Trophoblast cell (in vitro differentiated cells and primary cell): ENCODE measurements at regions not wholly inside any gene's neighbourhood (a gene's known extent, or its start where the extent isn't known, plus 50 kb on each side); places are given as distances from the start of the nearest gene placed in this dataset.
A peak's percentile ranks its signal among the peaks of the same experiment; 100 is the strongest.

Experiments
- DNase-seq, 2 donors: peaks; one replicate each; pipeline ENCODE4 v3.0.0-alpha.2; 2016
- H2AFZ ChIP-seq: 2 replicates; pipeline ENCODE4 v1.6.1; 2013; ENCODE audit warnings: low read length, moderate library complexity, mild to moderate bottlenecking; ENCODE audit not compliant: insufficient read depth, poor library complexity
- H2AK5ac ChIP-seq: 2 replicates; pipeline ENCODE4 v1.6.1; 2013; ENCODE audit warnings: mild to moderate bottlenecking, low read length
- H2BK120ac ChIP-seq: 2 replicates; pipeline ENCODE4 v1.6.1; 2013; ENCODE audit warnings: low read length, mild to moderate bottlenecking, moderate library complexity; ENCODE audit not compliant: insufficient read depth, poor library complexity
- H2BK12ac ChIP-seq: 2 replicates; pipeline ENCODE4 v1.6.1; 2013; ENCODE audit warnings: mild to moderate bottlenecking, low read length, moderate library complexity
- H2BK5ac ChIP-seq: 2 replicates; pipeline ENCODE4 v1.6.1; 2013; ENCODE audit warnings: low read length, low read depth, moderate library complexity, mild to moderate bottlenecking; ENCODE audit not compliant: poor library complexity
- H3K14ac ChIP-seq: 2 replicates; pipeline ENCODE4 v1.6.1; 2013; ENCODE audit warnings: mild to moderate bottlenecking, low read length
- H3K18ac ChIP-seq: 2 replicates; pipeline ENCODE4 v1.6.1; 2013; ENCODE audit warnings: mild to moderate bottlenecking, low read length
- H3K23ac ChIP-seq: 2 replicates; pipeline ENCODE4 v1.6.1; 2013; ENCODE audit warnings: low read length
- H3K27ac ChIP-seq: 2 replicates; pipeline ENCODE4 v1.5.1; 2013; ENCODE audit warnings: low read depth, mild to moderate bottlenecking, inconsistent platforms, low read length, moderate library complexity
- H3K27me3 ChIP-seq: 2 replicates; pipeline ENCODE4 v1.6.1; 2013; ENCODE audit warnings: inconsistent platforms, mild to moderate bottlenecking, low read length, moderate library complexity; ENCODE audit not compliant: insufficient read depth
- H3K36me3 ChIP-seq, 2 experiments: 1 replicate in 1 of 2; 2 replicates in 1 of 2; pipeline ENCODE4 v1.6.1; 2013; ENCODE audit warnings: low read length in 2 of 2, mild to moderate bottlenecking in 2 of 2, moderate library complexity in 1 of 2; ENCODE audit not compliant: insufficient read depth in 2 of 2, control insufficient read depth in 1 of 2
- H3K4ac ChIP-seq: 2 replicates; pipeline ENCODE4 v1.6.1; 2013; ENCODE audit warnings: low read depth, mild to moderate bottlenecking, low read length, moderate library complexity
- H3K4me1 ChIP-seq, 2 experiments: 1 replicate in 1 of 2; 2 replicates in 1 of 2; pipeline ENCODE4 v1.6.1; 2013; ENCODE audit warnings: low read length in 2 of 2, mild to moderate bottlenecking in 2 of 2, moderate library complexity in 1 of 2; ENCODE audit not compliant: insufficient read depth in 2 of 2, control insufficient read depth in 1 of 2
- H3K4me2 ChIP-seq: 2 replicates; pipeline ENCODE4 v1.6.1; 2013; ENCODE audit warnings: inconsistent platforms, mild to moderate bottlenecking, low read length, moderate library complexity
- H3K4me3 ChIP-seq: 2 replicates; pipeline ENCODE4 v1.5.1; 2013; ENCODE audit warnings: mild to moderate bottlenecking, low read depth, low read length, inconsistent platforms
- H3K79me1 ChIP-seq: one replicate; pipeline ENCODE4 v1.6.1; 2013; ENCODE audit warnings: low read length
- H3K79me2 ChIP-seq: 2 replicates; pipeline ENCODE4 v1.6.1; 2013; ENCODE audit warnings: low read length, mild to moderate bottlenecking; ENCODE audit not compliant: control insufficient read depth, insufficient read depth, poor library complexity
- H3K9ac ChIP-seq: 2 replicates; pipeline ENCODE4 v1.6.1; 2013; ENCODE audit warnings: mild to moderate bottlenecking, low read length
- H3K9me3 ChIP-seq: 2 replicates; pipeline ENCODE4 v1.6.1; 2013; ENCODE audit warnings: low read depth, mild to moderate bottlenecking, control low read depth, inconsistent platforms, low read length; ENCODE audit not compliant: insufficient read depth
- H4K12ac ChIP-seq: 2 replicates; pipeline ENCODE4 v1.6.1; 2013; ENCODE audit warnings: low read depth, mild to moderate bottlenecking, low read length, moderate library complexity
- H4K8ac ChIP-seq: 2 replicates; pipeline ENCODE4 v1.6.1; 2013; ENCODE audit warnings: low read depth, mild to moderate bottlenecking, low read length, moderate library complexity
- H4K91ac ChIP-seq: one replicate; pipeline ENCODE4 v1.6.1; 2013; ENCODE audit warnings: low read depth, mild to moderate bottlenecking, low read length, moderate library complexity
- WGBS: extraction: QIAGEN DNeasy Blood & Tissue Kit; methylation state at CpG from one replicate; pipeline ENCODE4 v1.1.7; 2013; ENCODE audit warnings: missing lambda C conversion rate; ENCODE audit not compliant: insufficient read length, insufficient coverage; ENCODE audit errors: extremely low coverage; 5-methylcytosine and 5-hydroxymethylcytosine counted together

DNA sequence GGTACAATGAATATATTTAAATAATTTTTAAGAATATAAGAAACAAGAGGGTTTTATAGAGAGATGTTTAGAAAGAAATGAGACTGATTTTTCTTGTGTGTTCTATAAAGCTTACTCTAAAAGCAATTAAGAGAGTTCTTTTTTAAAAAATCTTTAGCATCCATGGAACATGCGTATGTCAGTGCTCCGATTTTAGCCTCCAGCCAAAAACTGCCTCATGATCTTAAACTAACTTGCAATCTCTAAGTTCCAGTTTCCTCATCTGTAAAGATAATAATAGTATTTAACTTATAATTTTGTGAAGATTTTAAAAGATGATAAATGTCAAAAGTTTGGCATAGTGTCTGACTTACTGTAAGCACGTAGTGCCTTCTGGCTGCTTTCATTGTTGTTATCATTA lies 448.7 kb downstream of the EPHA4 start:
- Histone ChIP-seq H3K27me3 (no peaks in the 10 kb centered on the region), H2BK5ac (no peak overlapping the region), H3K79me1 (no peaks in the 10 kb centered on the region), H3K9me3 (peaks cover 3% of the 10 kb centered on the region), H3K4ac (no peak overlapping the region), H3K4me3 (no peak overlapping the region), H4K8ac (no peak overlapping the region), H3K4me2 (no peak overlapping the region), H2AFZ (no peak overlapping the region), H3K9ac (no peak overlapping the region), H3K4me1 (peaks cover 0 to 5% of the 10 kb centered on the region in 2 experiments), H3K36me3 (no peaks in the 10 kb centered on the region), H3K18ac (no peak overlapping the region), H2AK5ac (no peak overlapping the region), H2BK12ac (no peak overlapping the region), H4K12ac (no peak overlapping the region), H3K27ac (no peak overlapping the region), H2BK120ac (no peak overlapping the region), H3K14ac (no peak overlapping the region), H3K79me2 (no peaks in the 10 kb centered on the region), H3K23ac (no peak overlapping the region), H4K91ac (no peak overlapping the region)
- peak; percentile 60 to 78 for DNase-seq
- WGBS: no CpG with 5 or more reads among the region's 3 CpGs

GRCh38 chr2:221124532-221125240 lies 447.4 kb downstream of the EPHA4 start:
- Histone ChIP-seq H2BK120ac (no peak overlapping the region), H2BK5ac (no peak overlapping the region), H2AK5ac (no peak overlapping the region), H3K4me2 (no peak overlapping the region), H3K27me3 (no peaks in the 10 kb centered on the region), H4K12ac (no peak overlapping the region), H3K4me3 (no peak overlapping the region), H4K91ac (no peak overlapping the region), H3K79me2 (no peaks in the 10 kb centered on the region), H3K4me1 (peaks cover 0 to 5% of the 10 kb centered on the region in 2 experiments), H3K18ac (no peak overlapping the region), H2BK12ac (no peak overlapping the region), H3K14ac (no peak overlapping the region), H3K4ac (no peak overlapping the region), H3K79me1 (no peaks in the 10 kb centered on the region), H3K9me3 (peaks cover 3% of the 10 kb centered on the region), H3K23ac (no peak overlapping the region), H3K9ac (peak overlapping the region; percentile 5), H3K27ac (no peak overlapping the region), H3K36me3 (no peaks in the 10 kb centered on the region), H4K8ac (no peak overlapping the region), H2AFZ (no peak overlapping the region)
- no CpG with 5 or more reads among the region's 9 CpGs for whole genome bisulfite sequencing
- DNase-seq: peak; percentile 42 to 43

- Histone ChIP-seq H3K4me3 (no peak overlapping the region), H3K36me3 (no peaks in the 10 kb centered on the region), H3K4me1 (peaks cover 0 to 5% of the 10 kb centered on the region in 2 experiments), H3K14ac (no peak overlapping the region), H3K4me2 (no peak overlapping the region), H2AFZ (no peak overlapping the region), H2BK120ac (no peak overlapping the region), H2AK5ac (no peak overlapping the region), H2BK5ac (no peak overlapping the region), H3K18ac (no peak overlapping the region), H2BK12ac (no peak overlapping the region), H4K8ac (no peak overlapping the region), H3K27me3 (no peaks in the 10 kb centered on the region), H3K23ac (no peak overlapping the region), H3K4ac (no peak overlapping the region), H3K27ac (no peak overlapping the region), H3K9ac (no peak overlapping the region), H3K79me2 (no peaks in the 10 kb centered on the region), H3K79me1 (no peaks in the 10 kb centered on the region), H4K12ac (no peak overlapping the region), H4K91ac (no peak overlapping the region), H3K9me3 (peaks cover 3% of the 10 kb centered on the region)
- DNase-seq: no peak
- no CpG with 5 or more reads among the region's 3 CpGs for WGBS
Measured at GRCh38 chr2:221125691-221126090, 446.4 kb downstream of the EPHA4 start.

GRCh38 chr2:221129657-221130056 lies 442.4 kb downstream of the EPHA4 start:
- Histone ChIP-seq H3K4ac (no peak overlapping the region), H3K9me3 (peaks cover 3% of the 10 kb centered on the region), H4K8ac (no peak overlapping the region), H4K12ac (no peak overlapping the region), H3K4me3 (no peak overlapping the region), H3K79me2 (no peaks in the 10 kb centered on the region), H3K9ac (no peak overlapping the region), H3K36me3 (no peaks in the 10 kb centered on the region), H2BK12ac (no peak overlapping the region), H3K4me1 (peaks cover 0 to 4% of the 10 kb centered on the region in 2 experiments), H2AFZ (no peak overlapping the region), H2BK120ac (no peak overlapping the region), H3K14ac (no peak overlapping the region), H3K23ac (no peak overlapping the region), H3K4me2 (no peak overlapping the region), H2AK5ac (no peak overlapping the region), H4K91ac (no peak overlapping the region), H3K18ac (no peak overlapping the region), H2BK5ac (no peak overlapping the region), H3K27me3 (no peaks in the 10 kb centered on the region), H3K79me1 (no peaks in the 10 kb centered on the region), H3K27ac (no peak overlapping the region)
- DNase-seq: no peak
- WGBS: no CpG with 5 or more reads among the region's 1 CpG
